ENCODE measurements at regions not wholly inside any gene's neighbourhood (a gene's known extent, or its start where the extent isn't known, plus 50 kb on each side); places are given as distances from the start of the nearest gene placed in this dataset.

DNA sequence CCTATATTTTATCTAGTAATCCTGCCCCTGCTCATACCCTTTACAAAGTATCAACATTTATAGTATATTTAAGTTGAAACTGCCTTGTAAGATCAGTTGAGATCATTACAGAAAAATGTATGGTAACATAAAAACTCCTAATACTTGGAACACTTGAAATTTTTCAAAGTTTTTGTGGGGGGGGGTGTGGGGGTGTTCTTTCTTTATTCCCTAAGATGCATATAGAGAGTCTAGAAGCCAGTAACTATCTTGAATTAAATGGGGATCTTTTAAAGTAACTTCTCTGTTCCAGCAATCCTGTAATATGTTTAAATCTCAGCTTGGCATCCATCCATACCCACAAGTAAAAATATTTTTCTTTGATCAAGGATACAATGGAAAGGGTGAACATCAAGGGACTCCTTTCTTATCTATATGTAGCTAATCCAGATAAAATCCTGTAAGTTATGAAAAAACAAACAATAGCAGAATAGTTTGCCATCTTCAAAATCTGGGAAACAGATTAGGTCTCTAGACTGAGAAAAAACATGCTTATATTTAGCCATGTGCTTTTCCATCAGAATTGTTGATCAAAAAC, 455.3 kb downstream of the MEIS1 start:
- no peak for DNase-seq

DNA sequence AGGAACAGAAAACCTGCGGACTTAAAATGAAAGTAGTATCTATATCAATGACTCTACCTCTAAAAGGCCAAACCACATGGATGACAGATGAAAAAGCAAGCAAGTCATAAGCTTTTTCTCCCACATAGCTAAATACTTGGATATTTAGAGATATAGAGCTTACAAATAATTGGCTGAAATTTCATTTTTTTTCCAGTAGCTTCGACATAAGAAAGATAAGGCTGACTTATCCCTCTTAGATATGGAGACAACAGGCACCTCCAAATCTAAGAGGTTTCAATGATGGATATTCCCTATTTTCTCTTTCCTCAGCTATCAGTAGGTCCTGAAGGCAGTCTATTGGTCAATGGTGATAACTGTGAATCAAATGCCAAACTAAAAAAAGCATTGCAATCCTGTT, 460.3 kb downstream of the MEIS1 start:
- DNase-seq = no peak

DNA sequence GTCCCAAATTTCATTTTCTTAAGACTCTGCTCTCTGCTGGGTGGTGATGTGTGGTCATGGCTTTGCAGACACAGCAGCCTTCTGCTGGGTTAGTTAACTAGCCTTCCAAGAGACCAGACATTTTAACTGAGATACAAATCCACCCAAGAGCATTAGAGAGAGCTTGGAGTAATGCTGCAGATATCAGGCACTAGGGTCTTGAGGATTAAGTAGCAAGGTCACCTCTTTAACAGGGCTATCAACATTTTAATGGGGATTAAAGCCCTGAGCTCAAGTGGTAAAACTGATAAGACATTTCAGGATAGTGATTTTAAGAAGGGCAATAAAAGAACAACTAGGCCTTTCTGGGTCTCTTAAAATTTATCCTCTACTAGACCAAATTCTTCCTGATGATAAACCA, 461.2 kb downstream of the MEIS1 start:
- no peak for DNase-seq

DNA sequence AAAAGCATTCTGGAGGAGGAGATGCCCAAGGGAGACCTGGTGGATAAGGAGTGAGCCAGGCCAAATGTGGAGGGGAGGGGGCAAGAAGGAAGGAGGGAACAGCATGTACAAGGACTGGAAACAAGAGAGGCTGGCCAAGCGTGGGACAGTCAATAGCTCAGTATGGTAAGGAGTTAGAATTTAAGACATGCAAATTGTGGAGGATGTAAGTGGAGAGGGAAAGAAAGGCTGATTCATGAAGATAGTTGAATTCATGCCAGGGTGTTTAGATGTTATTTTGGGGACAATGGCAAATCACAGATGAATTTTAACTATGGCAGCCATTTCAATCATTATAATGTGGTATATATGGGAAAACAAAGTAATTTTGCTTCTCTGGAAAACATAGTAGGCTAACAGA, 462.3 kb downstream of the MEIS1 start:
- no peak for DNase-seq

DNA sequence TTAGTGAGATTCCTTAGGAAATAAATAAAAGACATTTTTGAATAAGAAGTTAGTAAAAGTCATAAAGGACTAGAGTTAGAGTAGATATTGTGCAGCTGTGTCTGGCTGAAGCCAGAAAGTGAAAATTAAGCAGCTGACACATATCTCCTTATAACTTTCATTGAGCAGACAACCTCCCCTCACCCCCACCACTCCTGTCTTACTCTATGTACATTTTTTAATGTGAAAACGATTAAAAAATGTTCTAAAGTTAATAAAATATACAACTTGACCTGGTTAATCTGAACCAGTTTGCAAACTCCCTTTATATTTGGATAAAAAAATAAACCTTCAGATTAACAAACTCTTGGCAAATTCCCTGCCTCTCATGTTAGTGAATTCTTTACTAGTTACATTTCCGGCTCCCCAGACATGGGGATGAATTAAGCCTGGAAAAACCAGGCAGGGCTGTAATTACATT, 462.8 kb downstream of the MEIS1 start:
- DNase-seq = peak; percentile 7

DNA sequence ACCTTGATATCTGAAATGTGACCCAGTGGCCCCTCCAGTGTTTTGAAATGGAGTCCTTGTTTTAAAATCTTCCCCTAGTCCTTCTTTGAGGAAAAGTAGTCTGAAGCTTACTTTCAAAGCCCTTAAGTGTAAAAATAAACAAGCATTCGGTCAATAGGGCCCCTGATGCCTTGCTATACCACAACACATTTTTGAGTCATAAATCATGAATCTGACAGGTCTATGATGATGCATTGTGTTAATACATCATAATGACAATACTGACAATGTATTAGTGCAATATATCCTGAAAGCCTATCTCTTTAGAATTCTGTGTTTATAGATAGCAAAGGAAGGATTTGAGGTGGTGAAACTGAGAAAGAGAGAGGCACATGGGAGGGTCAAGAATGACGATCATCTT, 464.2 kb downstream of the MEIS1 start:
- no peak for DNase-seq

DNA sequence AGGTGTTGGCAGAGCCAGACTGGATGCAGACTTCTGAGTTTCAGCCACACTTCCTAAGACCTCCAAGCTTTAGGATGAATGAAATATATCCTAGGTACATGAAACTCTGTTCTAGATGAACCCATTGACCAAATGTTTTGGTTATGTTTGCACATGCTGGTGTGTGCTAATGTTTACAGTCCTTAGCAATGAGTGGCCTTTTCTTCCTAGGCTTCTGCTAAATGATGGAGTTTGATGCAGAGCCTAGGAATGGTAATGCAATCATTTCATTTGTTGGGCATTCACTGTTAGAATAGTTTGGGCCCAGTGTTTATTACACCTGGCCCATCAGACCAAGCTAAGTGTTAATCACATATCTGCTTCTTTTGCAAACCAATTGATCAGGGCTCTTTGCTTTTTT, 464.7 kb downstream of the MEIS1 start:
- DNase-seq = no peak

DNA sequence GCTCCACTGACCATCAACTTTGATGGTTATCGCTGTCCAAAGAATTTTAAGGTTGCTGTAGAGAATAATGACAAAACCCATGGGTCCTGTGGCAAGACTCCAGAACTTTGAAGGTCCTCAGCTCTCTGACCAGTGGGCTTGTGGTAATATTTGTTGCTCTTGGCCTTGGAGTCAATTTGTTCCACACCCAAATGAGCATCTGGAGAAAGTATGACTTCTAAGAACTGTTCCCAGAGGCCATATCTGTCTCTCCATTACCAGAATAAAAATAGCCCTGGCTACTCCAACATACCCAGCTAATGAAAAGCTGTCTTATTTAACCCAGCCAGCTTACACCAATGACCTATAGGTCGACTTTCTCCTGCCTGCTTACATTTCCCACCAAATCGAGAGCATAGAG, 466.4 kb downstream of the MEIS1 start:
- peak; percentile 11 for DNase-seq

DNA sequence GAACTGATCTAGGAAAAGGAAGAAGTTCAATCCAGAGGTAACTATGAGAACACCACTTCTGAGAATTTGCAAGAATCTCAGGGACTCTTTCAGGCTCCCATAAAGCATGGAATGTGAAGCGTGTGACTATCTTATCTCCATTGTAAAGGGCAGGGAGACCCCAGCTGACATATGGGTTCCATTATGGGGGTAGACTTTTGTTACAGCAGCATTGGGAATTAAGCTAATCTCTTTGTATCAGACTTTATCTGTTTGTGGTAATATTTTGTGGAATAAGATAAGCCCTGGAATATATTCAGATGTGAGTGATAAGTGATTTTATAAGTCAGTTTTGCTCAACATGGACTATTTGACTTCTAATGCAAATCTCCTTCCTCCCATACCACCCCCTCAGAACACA, 468.3 kb downstream of the MEIS1 start:
- DNase-seq = no peak

DNA sequence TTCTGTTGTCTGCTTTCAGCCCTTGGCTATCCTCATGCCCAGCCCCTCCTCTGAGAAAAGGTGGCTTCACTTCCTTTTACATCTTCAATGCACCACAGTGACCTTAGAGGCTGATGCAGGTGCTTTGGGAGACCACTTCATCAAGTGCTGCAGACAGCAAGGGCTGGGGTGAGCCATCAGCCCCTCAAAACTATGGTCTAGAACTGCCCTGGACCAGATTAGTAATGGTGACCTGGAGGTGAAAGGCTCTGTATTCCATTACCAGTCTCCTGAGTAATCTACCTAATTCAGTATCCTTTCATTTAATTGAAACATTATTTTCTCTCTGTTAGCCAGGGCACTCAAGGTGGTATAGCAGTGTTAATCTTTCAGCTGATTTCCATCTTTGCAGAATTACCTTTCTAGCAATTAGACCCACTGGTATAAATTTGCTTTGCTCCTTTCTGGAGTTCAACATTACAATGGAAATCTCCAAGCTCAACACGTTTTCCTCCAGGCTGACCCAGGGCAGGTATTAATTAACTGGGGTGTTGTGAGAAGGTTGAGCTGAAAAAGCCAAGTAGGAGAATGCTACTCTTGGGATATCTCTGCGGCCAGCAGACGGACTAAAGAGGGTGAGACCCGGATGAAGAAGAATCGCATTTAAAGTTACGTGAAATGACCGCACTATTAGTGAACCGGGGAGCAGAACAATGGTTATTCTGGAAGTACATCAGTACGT, 469.0 kb downstream of the MEIS1 start:
- no peak for DNase-seq

DNA sequence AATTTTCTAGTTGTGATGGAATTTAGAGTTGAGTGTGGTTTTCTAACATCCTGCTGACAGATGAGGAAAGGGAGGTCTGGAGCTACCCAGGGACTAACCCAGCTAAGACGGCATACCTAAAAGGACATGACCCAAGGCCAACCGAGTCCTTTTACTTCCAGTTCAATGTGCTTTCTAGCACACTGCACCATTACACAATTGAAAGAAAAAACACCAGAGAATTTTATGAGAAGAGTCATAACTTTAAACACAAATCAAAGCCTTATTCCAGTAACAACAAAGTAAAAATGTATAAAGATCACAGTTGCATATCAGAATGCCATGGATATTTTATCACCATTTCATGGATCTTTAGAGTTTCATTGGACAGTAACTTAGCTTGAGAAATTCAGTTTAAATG, 480.3 kb downstream of the MEIS1 start:
- no peak for DNase-seq

DNA sequence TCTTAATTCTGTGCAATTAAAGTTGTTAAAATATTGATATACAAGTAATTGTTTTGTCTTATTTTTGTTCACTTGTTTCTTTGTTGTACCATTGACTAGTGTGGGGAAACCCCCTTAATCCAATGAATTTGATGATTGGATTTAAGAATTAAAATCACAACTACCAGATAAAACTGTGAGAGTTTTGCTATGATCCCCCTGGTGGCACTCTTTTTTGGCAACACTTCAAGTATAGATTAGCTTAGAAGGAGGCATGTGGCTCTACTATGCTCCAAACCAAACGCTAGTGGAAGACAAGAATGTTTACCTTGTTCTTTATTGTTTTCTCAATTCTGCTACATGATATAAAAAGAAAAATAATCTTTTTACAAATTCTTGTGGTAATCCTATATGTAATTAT, 477.8 kb upstream of the ETAA1 start:
- no peak for DNase-seq

DNA sequence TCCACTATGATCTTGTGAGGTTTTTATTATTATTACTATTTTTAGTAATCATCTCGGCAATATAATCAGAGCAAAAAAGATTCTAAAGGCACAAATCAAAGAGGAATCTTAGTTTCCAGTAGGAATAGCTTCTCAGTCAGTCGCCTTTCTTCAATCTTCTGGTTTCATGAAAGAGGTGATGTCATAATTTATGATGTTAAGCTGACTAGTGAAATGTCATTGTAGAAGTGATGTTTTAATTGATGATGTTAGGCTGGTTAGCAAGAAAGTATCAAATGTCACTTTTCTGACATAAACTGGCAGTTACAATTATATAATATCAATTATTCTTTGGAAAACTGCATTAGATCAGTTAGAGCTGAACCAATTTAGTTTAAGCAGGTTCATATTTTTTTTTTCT, 476.7 kb upstream of the ETAA1 start:
- DNase-seq = no peak

DNA sequence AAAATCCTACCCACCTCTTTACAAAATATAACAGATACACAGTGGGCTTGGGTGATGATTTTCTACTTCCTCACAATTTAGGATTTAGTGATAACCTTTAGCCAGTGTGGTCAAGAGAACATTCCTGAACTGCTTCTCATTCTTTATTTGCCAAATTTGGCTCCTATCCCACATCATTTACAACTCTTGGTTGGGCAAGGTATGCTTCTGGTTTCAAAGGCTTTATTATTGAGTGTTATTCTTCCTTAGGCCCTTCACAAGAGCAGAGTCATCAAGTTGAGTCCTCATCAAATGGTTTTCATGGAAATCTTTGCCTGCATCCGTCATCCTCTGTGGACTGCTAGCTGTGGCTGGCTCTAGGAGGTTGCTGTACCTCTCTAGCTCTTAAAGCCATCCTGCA, 472.0 kb upstream of the ETAA1 start:
- no peak for DNase-seq

DNA sequence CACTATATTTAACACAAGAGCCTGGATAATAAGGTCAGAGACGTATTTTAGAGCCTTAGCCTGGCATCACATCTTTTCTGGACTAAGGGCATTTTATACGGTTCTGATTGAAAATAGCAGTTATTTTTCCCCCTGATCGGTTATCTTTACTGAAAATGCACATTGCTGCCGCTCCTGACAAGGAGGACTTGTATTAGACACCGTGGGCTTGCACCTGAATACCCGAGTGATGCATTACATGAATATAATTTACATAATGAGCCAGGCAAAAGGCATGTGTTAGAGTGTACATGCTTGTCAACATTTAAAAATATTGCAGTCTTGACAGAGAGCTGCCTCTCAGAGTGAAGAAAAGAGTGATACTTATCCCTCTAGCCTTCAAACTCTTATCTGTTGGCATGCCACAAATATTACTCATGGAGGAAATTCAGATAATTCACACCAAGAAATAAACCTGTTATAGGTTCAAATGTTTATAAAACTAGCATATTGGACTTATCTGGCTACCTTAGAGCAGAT, 470.5 kb upstream of the ETAA1 start:
- DNase-seq = no peak

DNA sequence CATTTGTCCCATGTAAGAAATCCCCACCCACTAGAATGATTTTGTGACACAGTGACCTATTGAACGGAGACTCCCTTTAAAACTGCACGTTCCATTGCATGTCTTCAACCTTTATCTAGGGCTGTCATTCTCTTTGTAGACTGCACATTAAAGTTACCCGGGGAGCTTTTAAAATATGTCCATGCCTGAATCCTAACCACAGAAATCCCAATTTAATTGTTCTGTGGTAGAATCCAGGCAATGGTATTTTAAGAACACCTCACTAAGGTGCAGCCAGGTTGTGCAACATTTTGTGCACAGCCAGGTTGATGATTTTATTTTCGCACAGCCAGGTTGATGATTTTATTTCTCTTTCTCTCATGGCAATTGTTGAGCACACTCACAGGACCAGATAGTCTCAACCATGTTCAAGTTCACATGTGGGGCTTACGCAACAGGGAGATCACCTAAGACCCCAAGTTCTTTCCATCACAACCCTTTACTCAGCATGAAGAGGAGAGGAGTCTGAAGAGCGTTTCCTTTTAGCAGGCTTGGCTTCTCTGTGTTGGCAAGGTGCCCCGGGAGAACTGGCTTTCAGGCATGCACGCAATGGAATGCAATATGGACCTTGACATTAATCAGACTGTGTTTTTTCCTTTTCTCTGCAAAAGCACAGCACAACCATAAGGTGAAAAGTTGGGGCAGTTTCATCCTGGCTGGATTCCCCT, 467.3 kb upstream of the ETAA1 start:
- peak; percentile 32 for DNase-seq

DNA sequence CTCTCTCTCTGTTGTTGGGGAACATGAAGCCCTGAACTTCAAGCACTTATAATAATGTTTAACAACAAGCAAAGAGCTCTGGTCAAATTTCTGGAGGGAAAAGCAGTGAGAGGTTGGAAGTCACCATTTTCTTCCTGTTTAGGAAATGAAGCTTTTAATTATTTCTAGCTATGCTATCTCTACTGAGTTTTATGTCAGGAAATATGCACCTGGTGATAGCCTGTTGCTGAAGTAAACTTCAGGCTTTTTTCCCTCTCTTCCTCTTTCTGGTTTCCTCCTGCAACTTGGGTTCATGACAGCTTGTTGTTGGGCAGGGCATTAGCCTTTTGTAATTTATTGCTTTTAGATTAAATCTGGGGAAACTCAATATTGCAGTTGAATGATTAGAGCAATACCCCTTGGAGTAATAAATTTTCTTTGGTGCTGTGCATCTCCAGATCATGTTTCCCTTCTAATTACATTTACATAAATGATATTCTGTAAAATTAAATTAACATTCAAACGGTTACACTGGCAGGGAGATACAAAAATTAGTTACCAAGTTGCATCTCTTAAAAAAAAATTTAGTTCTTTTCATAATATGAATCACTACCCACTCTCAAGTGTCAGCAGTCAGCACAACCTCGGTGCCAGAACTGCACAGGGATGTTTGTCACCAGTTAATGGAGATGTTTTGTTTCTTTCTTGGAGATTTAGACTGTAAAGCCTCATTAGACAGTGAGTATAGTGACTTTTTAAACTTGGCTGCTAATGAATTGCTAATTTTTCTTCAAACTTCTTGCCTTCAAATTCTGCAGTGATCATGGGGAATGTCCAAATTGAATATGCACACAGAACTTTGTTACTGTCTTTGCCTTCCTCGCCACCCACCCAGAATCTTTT, 466.6 kb upstream of the ETAA1 start:
- DNase-seq = no peak

DNA sequence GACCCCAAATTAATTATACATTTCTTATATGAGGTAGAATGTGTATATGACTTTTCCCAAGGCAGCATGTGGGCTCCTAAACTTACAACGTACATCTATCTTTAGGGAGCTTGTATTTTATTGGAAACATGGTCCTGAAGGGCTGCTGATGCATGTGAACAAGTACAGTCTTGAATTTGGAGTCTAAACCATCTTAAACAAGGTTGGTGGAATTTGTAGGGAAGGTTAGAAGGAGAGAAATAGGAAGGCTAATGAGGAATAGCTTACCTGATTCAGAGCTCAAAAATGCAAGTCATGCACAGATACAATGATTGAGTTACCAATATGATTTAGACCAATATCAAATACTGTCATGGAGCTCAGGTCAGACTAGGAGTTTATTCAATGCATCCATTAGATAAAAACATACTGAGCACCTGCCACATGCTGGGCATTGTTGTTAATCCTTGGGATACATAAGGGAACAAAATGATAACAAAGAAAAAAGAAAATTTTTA, 458.6 kb upstream of the ETAA1 start:
- no peak for DNase-seq

DNA sequence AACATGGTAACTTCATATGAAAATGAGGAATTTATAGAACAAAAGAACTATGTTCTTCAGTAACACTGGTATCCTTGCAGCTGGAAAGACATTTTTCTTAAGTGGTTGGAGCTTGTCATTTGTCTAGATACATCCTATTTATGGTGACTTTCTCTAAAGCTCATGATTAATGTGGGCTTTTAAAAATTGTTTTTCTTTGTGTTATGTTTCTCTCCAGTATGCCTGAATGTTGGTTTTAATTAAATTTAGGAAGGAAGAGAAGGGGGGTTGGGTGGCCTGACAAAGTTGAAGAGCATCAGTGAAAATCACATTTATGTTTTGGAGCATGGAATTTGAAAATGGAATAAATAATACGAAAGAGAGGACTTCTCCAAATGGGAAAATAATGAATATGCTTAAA, 457.1 kb upstream of the ETAA1 start:
- no peak for DNase-seq

DNA sequence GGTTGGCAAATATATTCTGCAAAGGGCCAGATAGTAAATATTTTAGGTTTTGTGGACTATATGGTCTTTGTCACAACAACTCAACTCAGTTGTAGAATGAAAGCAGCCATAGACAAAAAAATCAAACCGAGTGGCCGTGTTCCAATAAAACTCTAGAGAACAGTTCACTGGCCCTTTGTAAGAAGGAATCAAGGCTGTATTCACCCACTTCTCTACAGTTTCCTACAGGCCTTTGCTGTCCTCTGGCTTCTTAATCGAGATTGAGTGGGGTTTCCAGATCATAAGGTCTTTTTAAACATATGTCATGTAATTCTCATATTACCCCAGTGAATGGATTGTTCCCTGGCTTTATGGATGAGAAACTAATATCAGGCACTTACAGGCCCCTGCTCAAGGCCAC, 448.9 kb upstream of the ETAA1 start:
- DNase-seq = no peak

DNA sequence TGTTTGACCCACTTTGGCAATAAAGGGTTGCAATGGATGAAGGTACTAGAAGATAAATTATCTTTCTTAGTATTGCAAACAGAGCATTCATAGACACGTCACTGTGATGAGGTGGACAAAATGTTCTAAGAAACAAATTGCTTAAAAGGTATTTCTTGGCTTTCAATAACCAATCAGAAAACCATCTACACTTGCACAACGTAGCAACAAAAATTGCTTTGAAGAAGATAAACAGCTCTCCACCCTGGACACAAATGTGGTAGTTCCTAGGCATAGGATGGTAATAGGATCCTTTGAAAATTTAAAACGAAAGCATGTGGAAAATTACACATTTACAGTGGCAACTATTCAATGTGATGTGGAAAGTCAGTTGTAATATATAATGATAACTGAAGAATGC, 439.9 kb upstream of the ETAA1 start:
- no peak for DNase-seq

DNA sequence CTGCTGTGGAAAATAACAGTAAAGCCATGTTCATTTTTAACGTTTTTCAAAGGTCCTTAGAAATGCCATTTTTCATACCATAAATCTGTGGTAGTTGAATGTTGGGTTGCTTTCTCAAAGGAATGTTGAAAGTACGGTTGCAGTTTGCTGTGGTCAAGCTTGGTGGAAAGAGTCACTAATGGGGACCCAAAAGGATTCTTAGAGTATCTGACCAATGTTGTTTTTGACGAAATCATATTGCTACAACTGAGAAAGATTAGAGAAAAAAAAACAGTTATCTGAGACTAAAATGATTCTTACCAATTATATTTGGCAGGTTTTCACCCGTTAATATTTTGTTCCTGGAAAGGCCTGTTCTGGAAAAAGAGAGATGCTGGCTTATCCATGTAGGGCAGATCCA, 439.5 kb upstream of the ETAA1 start:
- DNase-seq = no peak

Measured in muscle of arm (tissue), 1 donor.